Inflammatory macrophage (primary cell): ENCODE measurements at regions not wholly inside any gene's neighbourhood (a gene's known extent, or its start where the extent isn't known, plus 50 kb on each side); places are given as distances from the start of the nearest gene placed in this dataset.

Experiments used
- DNase-seq, 2 donors: peaks; one replicate each; pipeline ENCODE4 v3.0.0-alpha.2; 2020 to 2022

DNA sequence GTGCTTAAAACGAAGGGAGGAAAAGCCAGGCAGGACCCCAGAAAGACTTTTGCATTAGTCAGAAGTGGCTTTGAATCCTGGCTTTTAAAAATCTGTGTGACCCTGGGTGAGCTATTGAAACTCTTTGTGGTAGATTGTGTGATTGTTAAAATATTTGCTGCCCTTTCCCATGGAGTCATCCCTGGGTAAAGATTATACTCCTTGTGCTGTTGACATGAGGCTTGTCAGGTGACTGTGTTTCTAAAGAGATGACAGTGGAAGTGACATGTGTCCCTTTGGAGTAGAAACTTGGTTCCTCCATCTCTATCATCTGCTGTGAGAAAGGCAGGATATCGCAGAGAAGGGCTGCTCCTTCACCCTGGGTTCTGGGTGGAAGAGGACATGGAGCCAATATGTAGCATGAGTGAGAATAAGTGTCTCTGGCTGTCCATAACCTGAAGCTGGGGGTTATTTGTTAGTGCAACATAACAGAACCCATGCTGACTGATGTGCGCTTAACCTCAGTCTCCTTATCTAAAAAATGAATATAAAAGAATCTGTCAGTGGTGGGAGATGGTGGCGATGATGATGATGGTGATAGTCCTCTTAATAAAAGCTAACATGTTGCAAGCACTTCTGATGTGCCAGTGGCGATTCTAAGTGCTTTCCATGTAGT is 187.6 kb downstream of the RHOU start:
- peak; percentile 16 to 29 for DNase-seq

DNA sequence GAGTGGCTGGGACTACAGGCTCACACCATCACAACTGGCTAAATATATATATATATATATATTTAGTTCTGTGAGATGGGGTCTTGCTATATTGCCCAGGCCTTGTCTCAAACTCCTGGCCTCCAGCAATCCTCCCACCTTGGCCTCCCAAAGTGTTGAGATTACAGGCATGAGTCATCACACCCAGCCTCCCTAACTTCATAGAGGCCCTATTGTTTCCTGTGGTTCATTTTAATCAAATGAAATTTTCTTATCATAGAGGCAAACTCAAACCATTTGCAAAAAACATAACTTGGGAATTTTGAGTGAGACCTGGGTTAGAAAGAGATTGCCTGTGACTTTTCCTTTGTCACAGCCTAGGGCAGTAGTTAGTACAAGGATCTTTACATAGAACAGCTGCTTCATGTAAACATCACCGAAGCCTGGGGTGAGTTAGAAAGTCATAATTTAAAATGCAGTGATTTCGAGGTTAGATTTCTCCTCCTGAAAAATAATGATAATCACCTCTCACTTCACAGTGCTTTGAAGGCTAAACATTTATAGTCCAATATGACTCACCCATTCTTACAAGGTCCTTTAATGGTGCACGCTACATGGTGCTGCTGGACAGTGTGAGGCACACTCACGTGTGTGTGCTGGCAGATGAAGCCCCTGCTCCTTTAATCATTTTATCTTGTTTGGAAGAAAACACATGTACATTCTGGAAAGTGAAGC is 188.9 kb downstream of the RHOU start:
- no peak for DNase-seq

- DNase-seq, result no peak
Observed at GRCh38 chr1:228925691-228926090, 190.4 kb downstream of the RHOU start.

DNA sequence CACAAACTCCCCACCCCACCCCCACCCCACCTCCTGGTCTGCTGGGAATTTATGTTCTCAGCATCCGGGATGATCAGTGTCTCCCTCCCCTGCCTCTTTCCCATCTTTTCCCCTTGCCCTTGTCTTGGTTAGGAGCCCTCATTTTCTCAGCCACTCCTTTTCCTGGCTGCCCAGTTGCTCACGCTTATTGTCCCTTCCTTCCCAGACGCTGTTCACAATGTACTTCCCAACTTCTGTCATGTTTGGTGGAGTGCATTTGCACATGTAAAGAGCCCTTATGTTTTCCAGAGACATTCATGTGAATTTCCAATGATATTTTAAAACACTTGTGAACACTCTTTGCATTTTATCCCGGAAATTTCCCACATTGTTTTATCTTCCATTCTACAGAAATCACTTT is 192.1 kb downstream of the RHOU start:
- DNase-seq, result no peak

DNA sequence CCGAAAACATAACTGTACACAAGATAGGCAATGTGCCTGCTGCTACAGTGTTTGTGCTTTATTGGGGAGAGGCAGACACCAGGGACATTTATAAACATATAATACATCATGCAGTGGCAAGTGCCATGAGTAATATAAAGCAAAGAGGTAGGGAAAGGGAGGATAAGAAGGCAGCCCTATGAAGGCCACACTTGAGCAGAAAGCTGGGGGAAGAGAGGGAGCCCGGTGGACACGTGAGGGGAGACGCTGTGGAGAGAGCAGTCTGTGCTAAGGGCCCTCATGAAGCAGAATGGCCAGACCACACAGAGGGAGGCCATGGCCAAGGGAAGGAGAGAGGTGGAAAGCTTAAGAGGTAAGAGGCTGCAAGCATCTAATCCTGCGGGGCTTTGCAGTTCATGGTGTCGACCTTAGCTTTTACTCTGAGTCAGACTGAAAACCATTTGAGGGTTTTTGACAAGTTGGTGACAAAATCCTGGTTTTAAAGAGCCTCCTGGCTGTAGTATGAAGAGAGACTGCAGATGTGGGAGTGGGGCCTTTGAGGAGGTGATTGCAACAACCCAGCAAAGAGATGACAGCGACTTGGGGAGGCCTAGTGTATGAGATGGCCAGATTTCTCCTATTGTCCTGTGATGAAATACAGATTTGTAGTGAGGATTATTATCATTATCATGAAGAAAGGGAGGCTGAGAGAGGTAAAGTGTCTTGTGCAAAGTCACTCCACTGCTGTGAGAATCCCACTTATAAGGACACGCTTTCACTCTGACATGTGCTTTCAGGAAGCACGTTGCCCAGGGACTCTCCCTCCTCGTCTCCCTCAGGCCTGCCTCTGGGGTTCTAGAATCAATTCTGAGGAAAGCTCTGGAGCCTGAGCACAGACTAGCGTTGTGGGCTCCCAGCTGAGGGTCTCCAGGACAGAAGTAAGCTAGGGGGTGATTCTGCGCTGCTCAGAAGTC is 192.9 kb downstream of the RHOU start:
- no peak for DNase-seq

- no peak for DNase-seq
Observed at GRCh38 chr1:228929476-228930027, 194.3 kb downstream of the RHOU start.

DNA sequence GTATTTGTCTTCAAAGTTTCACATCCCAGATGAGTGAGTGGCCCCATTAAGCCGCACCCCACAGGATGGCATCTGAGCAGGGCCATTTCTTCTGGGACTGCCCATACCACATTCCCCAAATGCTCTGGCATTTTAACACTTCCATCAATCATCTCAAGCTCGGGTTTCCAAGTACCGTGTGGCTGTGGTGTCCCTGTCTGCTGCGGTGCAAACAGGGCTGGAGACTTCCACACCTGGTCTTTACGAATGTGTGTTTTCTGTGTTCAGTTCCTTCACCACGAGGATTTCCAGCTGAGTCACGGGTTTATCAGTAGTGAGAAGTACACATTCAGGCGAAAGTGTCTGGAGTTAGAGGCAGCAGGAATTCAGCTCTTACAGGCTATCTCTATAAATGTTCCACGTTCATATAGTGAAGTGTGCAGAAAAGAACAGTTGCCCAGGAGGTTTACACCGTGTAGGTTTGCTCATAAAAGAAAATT is 195.2 kb downstream of the RHOU start:
- DNase-seq, result no peak

GRCh38 chr1:228933753-228934152 is 198.5 kb downstream of the RHOU start:
- DNase-seq, result no peak

DNA sequence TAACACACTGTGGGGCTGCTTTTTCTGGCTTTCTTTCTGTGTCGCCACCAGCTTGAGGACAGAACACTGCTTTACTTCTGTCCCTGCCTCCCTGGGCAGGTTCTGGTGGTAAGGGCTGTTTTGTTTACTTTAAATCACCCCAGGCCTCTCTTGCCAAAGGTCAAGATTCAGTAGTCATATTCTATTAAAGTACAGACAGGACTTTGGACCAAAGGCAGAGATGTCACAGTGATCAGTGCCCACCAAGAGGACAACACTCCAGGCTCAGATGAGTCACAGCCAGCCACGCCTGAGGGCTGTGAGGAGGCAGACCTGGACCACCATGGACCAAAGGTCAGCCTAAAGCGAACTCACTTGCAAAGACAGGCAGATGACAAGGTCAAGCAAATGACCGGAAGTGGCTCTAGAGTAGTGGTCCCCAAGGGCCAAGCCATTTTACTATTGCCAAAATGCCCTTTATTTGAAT is 200.0 kb downstream of the RHOU start:
- DNase-seq, result no peak

DNA sequence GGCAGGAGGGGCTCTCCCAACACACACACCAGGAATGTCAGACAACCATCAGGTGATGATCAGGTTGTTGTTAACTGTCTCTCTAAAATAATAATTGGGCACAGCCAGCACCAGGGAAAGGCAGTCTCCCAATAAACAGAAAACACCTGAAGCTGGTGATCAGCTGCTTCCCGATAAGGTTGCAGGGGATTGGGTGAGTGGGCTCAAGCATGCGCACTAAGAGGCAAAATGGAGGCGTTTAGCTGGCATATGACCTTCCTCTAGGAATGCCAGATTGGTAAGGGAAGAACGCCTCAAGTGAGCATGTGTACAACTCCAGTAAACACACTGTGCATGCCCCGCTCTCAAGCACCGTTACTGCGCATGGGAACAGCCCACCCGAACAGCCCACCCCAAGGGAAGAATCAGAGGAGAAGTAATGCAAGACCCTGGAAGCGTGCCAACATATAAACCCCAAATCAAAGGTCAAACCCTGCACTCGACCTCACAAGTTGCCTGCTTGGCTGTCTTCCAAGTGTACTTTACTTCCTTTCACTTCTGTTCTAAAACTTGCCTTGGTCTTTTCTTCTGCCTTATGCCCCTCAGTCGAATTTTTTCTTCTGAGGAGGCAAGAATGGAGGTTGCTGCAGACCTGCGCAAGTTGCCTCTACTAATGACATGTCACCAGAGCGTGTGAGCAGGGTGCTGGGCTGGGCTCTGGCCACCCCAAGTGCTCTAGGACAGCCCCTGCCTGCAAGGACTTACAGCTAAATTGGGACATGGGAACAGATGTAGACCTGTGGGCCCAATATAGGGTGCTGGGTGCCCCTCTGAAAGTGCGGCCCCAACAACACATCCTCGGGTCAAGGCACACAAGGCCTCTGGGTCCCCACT is 200.8 kb downstream of the RHOU start:
- peak; percentile 31 to 47 for DNase-seq

GRCh38 chr1:228936881-228937280 is 201.6 kb downstream of the RHOU start:
- DNase-seq, result no peak

DNA sequence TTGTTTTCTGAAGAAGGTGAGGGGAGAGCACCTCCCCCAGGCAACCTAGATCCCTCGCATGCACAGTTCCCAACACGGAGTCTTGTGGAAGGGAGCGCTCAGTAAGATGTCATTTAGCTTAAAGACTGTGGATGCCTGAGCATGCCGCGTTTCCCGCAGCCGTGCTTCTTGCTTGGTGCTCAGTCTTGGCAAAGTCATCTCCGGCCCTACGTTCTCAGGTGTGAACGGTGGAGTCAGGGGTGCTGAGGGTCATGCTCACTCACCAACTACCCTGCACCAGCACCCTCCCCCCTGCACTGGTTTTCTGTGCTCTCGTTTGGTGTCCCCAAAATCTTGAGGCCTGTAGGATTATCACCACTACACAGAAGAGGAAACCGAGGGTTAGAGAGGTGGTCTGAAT is 202.1 kb downstream of the RHOU start:
- no peak for DNase-seq

DNA sequence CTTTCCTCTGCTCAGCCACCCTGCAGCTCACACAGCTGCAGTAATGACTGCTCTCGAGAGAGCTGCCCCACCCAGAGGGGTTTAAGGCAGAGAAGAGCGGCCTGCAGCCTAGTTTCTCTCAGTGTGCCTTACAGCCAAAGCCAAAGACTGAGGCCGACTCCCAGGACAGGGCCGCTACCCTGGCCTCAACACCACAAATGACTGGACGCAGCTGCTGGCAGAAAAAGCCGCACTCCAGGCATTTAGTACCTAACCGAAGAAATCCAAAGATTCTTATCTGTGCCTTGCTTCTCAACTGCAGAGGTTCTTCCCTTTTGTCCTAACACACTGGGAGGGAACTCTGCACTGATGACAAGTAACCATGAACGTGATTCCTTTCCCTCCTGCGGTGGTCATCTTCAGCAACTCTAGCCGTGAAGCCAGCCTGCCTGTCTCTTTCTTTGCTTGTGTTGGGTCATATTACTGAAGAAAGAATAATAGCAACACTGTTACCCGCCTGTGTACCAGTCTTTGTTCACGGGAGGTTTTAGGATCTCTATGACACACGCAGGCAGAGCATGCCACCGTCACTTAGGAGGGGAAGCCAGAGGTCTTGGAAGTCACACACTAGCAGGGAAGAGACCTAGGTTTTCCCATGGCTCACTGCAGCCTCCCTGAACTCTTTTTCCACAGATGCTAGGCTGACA is 202.7 kb downstream of the RHOU start:
- peak in 1 of 2 donors; percentile 37 for DNase-seq

- peak; percentile 62 for DNase-seq
Observed at GRCh38 chr1:228938537-228938901, 203.2 kb downstream of the RHOU start.

- DNase-seq, result no peak
Observed at GRCh38 chr1:228939001-228939691, 203.9 kb downstream of the RHOU start.

DNA sequence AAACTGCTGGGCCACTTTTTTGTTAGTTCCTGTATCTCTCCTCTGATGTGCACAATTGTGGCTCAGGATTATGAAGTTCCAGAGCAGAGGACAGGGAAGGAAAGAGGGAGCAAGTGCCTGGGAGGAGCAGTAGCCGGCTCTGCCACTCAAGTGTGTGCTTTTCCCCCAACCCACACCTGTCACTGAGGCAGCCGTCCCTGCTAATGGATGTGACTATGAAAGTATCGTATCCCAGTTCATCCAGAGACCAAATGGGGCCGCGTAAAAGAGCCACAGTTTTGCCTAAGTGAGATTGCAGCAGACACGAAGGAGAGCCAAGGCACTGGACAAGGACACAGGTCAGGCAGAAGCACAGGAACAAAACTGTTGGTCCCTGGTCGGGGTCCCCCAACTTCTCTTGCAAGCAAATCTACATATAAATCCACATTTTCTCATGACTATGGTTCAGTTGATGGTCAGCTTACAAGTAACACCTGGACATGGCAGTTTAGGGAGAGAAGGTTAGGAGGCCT is 204.7 kb downstream of the RHOU start:
- DNase-seq, result no peak

GRCh38 chr1:228940526-228940925 is 205.2 kb downstream of the RHOU start:
- no peak for DNase-seq

- peak; percentile 76 for DNase-seq
Observed at GRCh38 chr1:228940926-228941325, 205.6 kb downstream of the RHOU start.

DNA sequence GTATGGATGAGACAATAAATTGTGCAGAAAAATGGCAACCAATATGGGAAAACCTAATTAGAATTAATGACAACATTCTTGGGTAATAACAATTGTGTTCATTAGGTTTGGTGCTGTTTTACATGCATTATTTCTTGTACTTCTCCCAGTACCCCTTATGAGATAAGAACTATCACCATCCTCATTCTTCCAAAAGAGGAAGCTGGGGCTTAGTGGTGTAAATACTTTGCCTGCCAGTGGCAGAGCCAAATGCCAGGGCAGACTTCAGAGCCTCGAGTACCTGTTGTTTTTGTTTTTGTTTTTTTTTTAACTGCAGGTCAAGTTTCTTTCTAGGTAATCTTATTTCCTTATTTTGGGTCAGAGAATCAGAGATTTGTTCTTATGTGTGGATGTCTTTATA is 206.4 kb downstream of the RHOU start:
- peak; percentile 38 to 52 for DNase-seq

- no peak for DNase-seq
Observed at GRCh38 chr1:228943436-228943835, 208.2 kb downstream of the RHOU start.
